ENCODE measurements at regions not wholly inside any gene's neighbourhood (a gene's known extent, or its start where the extent isn't known, plus 50 kb on each side); places are given as distances from the start of the nearest gene placed in this dataset.

- Histone ChIP-seq H4K20me1 (replicated peaks; ENCODE audit: control insufficient read depth, extremely low read depth, insufficient read depth, low read length) (no peaks in the 10 kb centered on the region), H3K9ac (replicated peaks; ENCODE audit: extremely low read depth, insufficient read depth, low read length) (no peak overlapping the region), H3K36me3 (ENCODE audit: control insufficient read depth in 2 of 2, extremely low read depth in 1 of 2, insufficient read depth in 2 of 2, low read length in 2 of 2) (no peaks in the 10 kb centered on the region), H3K27ac (ENCODE audit: insufficient read depth, low read depth, low read length) (no peak overlapping the region), H3K27me3 (ENCODE audit: control insufficient read depth in 2 of 2, insufficient read depth in 2 of 2, low read length in 2 of 2) (no peaks in the 10 kb centered on the region), H2AFZ (ENCODE audit: low read depth, low read length) (no peak overlapping the region), H3K79me2 (ENCODE audit: control insufficient read depth, insufficient read depth, low read length) (no peaks in the 10 kb centered on the region), H3K4me1 (ENCODE audit: control insufficient read depth, extremely low read depth, insufficient read depth, low read length) (no peaks in the 10 kb centered on the region), H3K9me1 (replicated peaks; ENCODE audit: control insufficient read depth, extremely low read depth, insufficient read depth, low read length) (no peaks in the 10 kb centered on the region), H3K4me3 (replicated peaks in 1 of 3; ENCODE audit: insufficient read depth in 1 of 3, low read depth in 1 of 3, low read length in 3 of 3) (no peak overlapping the region), H3K4me2 (ENCODE audit: insufficient read depth, low read length) (no peak overlapping the region), H3K9me3 (replicated peaks; ENCODE audit: control insufficient read depth, insufficient read depth, low read length) (no peaks in the 10 kb centered on the region)
- DNase-seq (ENCODE audit: low read depth, low spot score) (no peak), FAIRE-seq (no peak)
- no TSS peak for BruUV-seq (replicated peaks)
- CTCF ChIA-PET: no interaction called here
- TF ChIP-seq JUN (IDR thresholded peaks at IDR 0.05; ENCODE audit: borderline replicate concordance, insufficient read depth, insufficient read length, low read depth) (no peak), EZH2 (IDR thresholded peaks at IDR 0.05; ENCODE audit: borderline replicate concordance, low read depth, low read length, severe bottlenecking) (no peak), GATA2 (IDR thresholded peaks at IDR 0.05; ENCODE audit: insufficient read depth, insufficient read length, low read depth, low read length) (no peak)
- TF ChIP-seq, protein P1, sequence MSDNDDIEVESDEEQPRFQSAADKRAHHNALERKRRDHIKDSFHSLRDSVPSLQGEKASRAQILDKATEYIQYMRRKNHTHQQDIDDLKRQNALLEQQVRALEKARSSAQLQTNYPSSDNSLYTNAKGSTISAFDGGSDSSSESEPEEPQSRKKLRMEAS (IDR thresholded peaks at IDR 0.05; ENCODE audit: insufficient read depth, insufficient read length): no peak
- POLR2A ChIA-PET: no interaction called here
- intact Hi-C loops (cut with micrococcal nuclease): no loop called here
- dilution Hi-C loops (cut with MboI; ENCODE audit: extremely low pct_ligation_motif_present, low sequenced_read_pairs): no loop called here
Measured at GRCh38 chr2:156728328-156728727, 292.1 kb downstream of the GPD2 start.

GRCh38 chr2:156731506-156731905, 295.3 kb downstream of the GPD2 start:
- Histone ChIP-seq H3K4me1 (ENCODE audit: control insufficient read depth, extremely low read depth, insufficient read depth, low read length) (no peaks in the 10 kb centered on the region), H4K20me1 (replicated peaks; ENCODE audit: control insufficient read depth, extremely low read depth, insufficient read depth, low read length) (no peaks in the 10 kb centered on the region), H3K36me3 (ENCODE audit: control insufficient read depth in 2 of 2, extremely low read depth in 1 of 2, insufficient read depth in 2 of 2, low read length in 2 of 2) (no peaks in the 10 kb centered on the region), H3K27me3 (ENCODE audit: control insufficient read depth in 2 of 2, insufficient read depth in 2 of 2, low read length in 2 of 2) (no peaks in the 10 kb centered on the region), H3K79me2 (ENCODE audit: control insufficient read depth, insufficient read depth, low read length) (no peaks in the 10 kb centered on the region), H3K27ac (ENCODE audit: insufficient read depth, low read depth, low read length) (no peak overlapping the region), H3K4me3 (replicated peaks in 1 of 3; ENCODE audit: insufficient read depth in 1 of 3, low read depth in 1 of 3, low read length in 3 of 3) (no peak overlapping the region), H2AFZ (ENCODE audit: low read depth, low read length) (no peak overlapping the region), H3K9me3 (replicated peaks; ENCODE audit: control insufficient read depth, insufficient read depth, low read length) (no peaks in the 10 kb centered on the region), H3K9ac (replicated peaks; ENCODE audit: extremely low read depth, insufficient read depth, low read length) (no peak overlapping the region), H3K9me1 (replicated peaks; ENCODE audit: control insufficient read depth, extremely low read depth, insufficient read depth, low read length) (no peaks in the 10 kb centered on the region), H3K4me2 (ENCODE audit: insufficient read depth, low read length) (no peak overlapping the region)
- CTCF ChIA-PET: no interaction called here
- no peak for TF ChIP-seq FOS (IDR thresholded peaks at IDR 0.05; ENCODE audit: borderline replicate concordance, insufficient read depth, low read length)
- no peak for TF ChIP-seq EZH2 (IDR thresholded peaks at IDR 0.05; ENCODE audit: borderline replicate concordance, low read depth, low read length, severe bottlenecking)
- TF ChIP-seq JUN (IDR thresholded peaks at IDR 0.05; ENCODE audit: borderline replicate concordance, insufficient read depth, insufficient read length, low read depth): no peak
- no peak for TF ChIP-seq CTCF (IDR thresholded peaks at IDR 0.05; ENCODE audit: extremely low read depth in 1 of 2, insufficient read depth in 1 of 2, low read depth in 1 of 2, low read length in 2 of 2)
- no peak for TF ChIP-seq POLR2A (IDR thresholded peaks at IDR 0.05; ENCODE audit: low read depth, low read length)
- no peak for TF ChIP-seq POLR2AphosphoS5 (IDR thresholded peaks at IDR 0.05; ENCODE audit: insufficient read depth, low read depth, low read length)
- TF ChIP-seq MYC (IDR thresholded peaks at IDR 0.05; ENCODE audit: low read depth, low read length): no peak
- TF ChIP-seq, protein P1 (IDR thresholded peaks at IDR 0.05; ENCODE audit: insufficient read depth, insufficient read length): no peak
- no peak for TF ChIP-seq GATA2 (IDR thresholded peaks at IDR 0.05; ENCODE audit: insufficient read depth, insufficient read length, low read depth, low read length)
- dilution Hi-C loops (cut with MboI; ENCODE audit: extremely low pct_ligation_motif_present, low sequenced_read_pairs): no loop called here
- BruUV-seq (replicated peaks): no TSS peak
- FAIRE-seq (no peak), DNase-seq (ENCODE audit: low read depth, low spot score) (no peak)
- intact Hi-C loops (cut with micrococcal nuclease): no loop called here
- POLR2A ChIA-PET: no interaction called here

All from endothelial cell of umbilical vein (primary cell).